DND-41 (cell line): ENCODE measurements at regions not wholly inside any gene's neighbourhood (a gene's known extent, or its start where the extent isn't known, plus 50 kb on each side); places are given as distances from the start of the nearest gene placed in this dataset.

ENCODE experiments used
- ATAC-seq: fragments of 200-7000 bp; cut with Tn5 transposase; 3 replicates; pipeline ENCODE4 v1.9.1; 2021; ENCODE audit warnings: low read depth; ENCODE audit not compliant: insufficient read depth
- DNase-seq: peaks from one replicate; pipeline ENCODE4 v3.0.0-alpha.2; 2020
- H2AFZ ChIP-seq: 2 replicates; pipeline ENCODE4 v1.6.0; 2012; ENCODE audit warnings: low read depth, low read length
- H3K27ac ChIP-seq: 2 replicates; pipeline ENCODE4 v1.5.1; 2012; ENCODE audit warnings: low read length, inconsistent platforms
- H3K27me3 ChIP-seq: fragments of 200-600 bp; sonication (generic); 2 replicates; pipeline ENCODE4 v1.6.0; 2012; ENCODE audit warnings: low read length, mild to moderate bottlenecking, inconsistent platforms; ENCODE audit not compliant: insufficient read depth, poor library complexity
- H3K36me3 ChIP-seq: 2 replicates; pipeline ENCODE4 v1.5.1; 2012; ENCODE audit warnings: low read length, inconsistent platforms; ENCODE audit not compliant: insufficient read depth
- H3K4me1 ChIP-seq: 2 replicates; pipeline ENCODE4 v1.5.1; 2012; ENCODE audit warnings: mild to moderate bottlenecking, low read length; ENCODE audit not compliant: insufficient read depth
- H3K4me2 ChIP-seq: 2 replicates; pipeline ENCODE4 v1.6.0; 2012; ENCODE audit warnings: mild to moderate bottlenecking, moderate library complexity, low read length, inconsistent platforms; ENCODE audit not compliant: insufficient read depth
- H3K4me3 ChIP-seq, 2 experiments: fragments of 200-600 bp in 1 of 2; shearing (Covaris generic) in 1 of 2; 2 replicates each; pipeline ENCODE4 v1.5.1; 2012 to 2016; ENCODE audit warnings: inconsistent platforms in 2 of 2, low read length in 2 of 2, mild to moderate bottlenecking in 2 of 2, low read depth in 1 of 2, moderate library complexity in 1 of 2
- H3K79me2 ChIP-seq: 2 replicates; pipeline ENCODE4 v1.6.0; 2012; ENCODE audit warnings: low read length, inconsistent platforms; ENCODE audit not compliant: insufficient read depth
- H3K9ac ChIP-seq: 2 replicates; pipeline ENCODE4 v1.6.0; 2012; ENCODE audit warnings: low read depth, mild to moderate bottlenecking, inconsistent platforms, low read length, moderate library complexity
- H3K9me3 ChIP-seq: 2 replicates; pipeline ENCODE4 v1.5.1; 2012; ENCODE audit warnings: low read length, moderate library complexity, mild to moderate bottlenecking, inconsistent platforms; ENCODE audit not compliant: insufficient read depth, severe bottlenecking
- H4K20me1 ChIP-seq: 2 replicates; pipeline ENCODE4 v1.6.0; 2012; ENCODE audit warnings: low read length; ENCODE audit not compliant: insufficient read depth
- CTCF ChIP-seq: IDR thresholded peaks from 2 replicates; pipeline ENCODE4 v1.5.1; 2012; ENCODE audit warnings: borderline replicate concordance, low read length, moderate library complexity, mild to moderate bottlenecking; ENCODE audit not compliant: poor library complexity, severe bottlenecking; ENCODE audit errors: extremely low read depth
- EZH2 ChIP-seq: IDR thresholded peaks from 3 replicates; pipeline ENCODE4 v1.6.1; 2012; ENCODE audit warnings: borderline replicate concordance, low read depth, mild to moderate bottlenecking, moderate library complexity, low read length, inconsistent platforms; ENCODE audit not compliant: severe bottlenecking

- no peak for DNase-seq
- Histone ChIP-seq H3K4me1 (no peaks in the 10 kb centered on the region), H2AFZ (no peak overlapping the region), H3K27me3 (no peaks in the 10 kb centered on the region), H3K9ac (no peak overlapping the region), H3K4me2 (no peak overlapping the region), H3K79me2 (no peaks in the 10 kb centered on the region), H3K36me3 (no peaks in the 10 kb centered on the region), H3K4me3 (no peak overlapping the region), H4K20me1 (no peaks in the 10 kb centered on the region), H3K27ac (no peak overlapping the region), H3K9me3 (no peaks in the 10 kb centered on the region)
- ATAC-seq: no peak
- TF ChIP-seq CTCF: no peak
- no peak for TF ChIP-seq EZH2
Measured at GRCh38 chr12:46958599-46959290, 120.7 kb upstream of the PCED1B start.

DNA sequence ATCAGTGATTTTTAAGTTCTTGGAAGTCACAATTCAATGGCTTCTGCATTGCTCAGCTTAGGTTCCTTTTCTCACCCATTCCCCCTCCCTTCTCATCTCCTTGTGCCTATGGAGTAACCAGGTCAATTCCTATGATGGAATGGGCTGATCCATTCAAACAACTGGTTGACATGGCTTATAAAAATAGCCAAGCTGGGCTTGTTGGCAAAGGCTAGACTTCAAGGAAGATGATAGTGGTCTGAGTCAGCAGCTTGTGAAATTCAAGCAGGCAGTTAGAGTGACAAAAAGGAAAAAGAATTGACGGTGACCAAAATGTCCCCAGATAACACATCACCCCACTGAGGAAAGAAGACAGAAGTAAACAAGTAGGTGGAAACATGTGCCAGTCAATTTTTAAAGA lies 119.9 kb upstream of the PCED1B start:
- Histone ChIP-seq H3K79me2 (no peaks in the 10 kb centered on the region), H3K9ac (no peak overlapping the region), H3K4me1 (no peaks in the 10 kb centered on the region), H3K27me3 (no peaks in the 10 kb centered on the region), H3K27ac (no peak overlapping the region), H4K20me1 (no peaks in the 10 kb centered on the region), H3K9me3 (no peaks in the 10 kb centered on the region), H3K4me2 (no peak overlapping the region), H3K36me3 (no peaks in the 10 kb centered on the region), H2AFZ (no peak overlapping the region), H3K4me3 (no peak overlapping the region)
- TF ChIP-seq CTCF: no peak
- no peak for TF ChIP-seq EZH2
- no peak for DNase-seq
- ATAC-seq: no peak

DNA sequence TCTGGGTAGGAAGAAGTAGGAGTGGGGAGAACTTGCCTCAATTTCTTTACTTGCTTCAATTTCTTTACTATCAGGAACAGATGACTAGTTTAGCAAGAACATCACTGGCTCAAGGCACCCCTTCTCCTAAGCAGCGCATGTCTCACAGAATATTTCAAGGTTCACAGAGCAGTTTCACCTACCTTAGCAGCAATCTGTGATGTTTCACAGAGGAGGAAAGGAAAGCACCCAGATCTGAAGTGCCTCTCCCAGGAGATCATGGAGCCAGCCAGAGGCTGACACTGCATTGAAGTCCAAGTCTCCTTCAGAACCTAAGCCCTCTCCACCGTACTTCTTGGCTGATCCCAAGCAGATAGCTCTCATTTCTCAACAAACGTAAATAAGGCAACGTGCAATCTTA lies 118.7 kb upstream of the PCED1B start:
- no peaks in the 10 kb centered on the region for H3K79me2 ChIP-seq
- TF ChIP-seq CTCF (no peak), EZH2 (no peak)
- no peak overlapping the region for H2AFZ ChIP-seq
- no peak overlapping the region for H3K4me2 ChIP-seq
- no peak overlapping the region for H3K27ac ChIP-seq
- H3K4me1 ChIP-seq: no peaks in the 10 kb centered on the region
- no peak overlapping the region for H3K4me3 ChIP-seq
- H3K9me3 ChIP-seq: no peaks in the 10 kb centered on the region
- H3K9ac ChIP-seq: no peak overlapping the region
- DNase-seq (no peak), ATAC-seq (no peak)
- no peaks in the 10 kb centered on the region for H3K36me3 ChIP-seq
- H4K20me1 ChIP-seq: no peaks in the 10 kb centered on the region
- H3K27me3 ChIP-seq: no peaks in the 10 kb centered on the region

- no peak for TF ChIP-seq EZH2
- TF ChIP-seq CTCF: no peak
- no peak overlapping the region for H3K4me3 ChIP-seq
- DNase-seq (no peak), ATAC-seq (no peak)
- no peaks in the 10 kb centered on the region for H4K20me1 ChIP-seq
- H3K36me3 ChIP-seq: no peaks in the 10 kb centered on the region
- H3K27me3 ChIP-seq: no peaks in the 10 kb centered on the region
- H3K79me2 ChIP-seq: no peaks in the 10 kb centered on the region
- no peak overlapping the region for H3K4me2 ChIP-seq
- H3K27ac ChIP-seq: no peak overlapping the region
- H2AFZ ChIP-seq: no peak overlapping the region
- H3K9me3 ChIP-seq: no peaks in the 10 kb centered on the region
- H3K4me1 ChIP-seq: no peaks in the 10 kb centered on the region
- no peak overlapping the region for H3K9ac ChIP-seq
Measured at GRCh38 chr12:46963191-46963590, 116.2 kb upstream of the PCED1B start.
